GM12891 (cell line): ENCODE measurements at regions not wholly inside any gene's neighbourhood (a gene's known extent, or its start where the extent isn't known, plus 50 kb on each side); places are given as distances from the start of the nearest gene placed in this dataset.

Experiments
- POLR2A ChIP-seq: IDR thresholded peaks from 2 replicates; pipeline ENCODE4 v1.6.1; 2011; ENCODE audit warnings: low read depth, low read length, control low read depth
- POLR2AphosphoS5 ChIP-seq: IDR thresholded peaks from 2 replicates; pipeline ENCODE4 v1.6.1; 2011; ENCODE audit warnings: low read depth, low read length, control low read depth
- POU2F2 ChIP-seq: IDR thresholded peaks from 2 replicates; pipeline ENCODE4 v1.6.1; 2011; ENCODE audit warnings: low read depth, mild to moderate bottlenecking, control low read depth, low read length, moderate library complexity
- SPI1 ChIP-seq: IDR thresholded peaks from 2 replicates; pipeline ENCODE4 v1.6.1; 2011; ENCODE audit warnings: low read depth, low read length, control low read depth
- TAF1 ChIP-seq: IDR thresholded peaks from 2 replicates; pipeline ENCODE4 v1.6.1; 2011; ENCODE audit warnings: low read depth, low read length, control low read depth

DNA sequence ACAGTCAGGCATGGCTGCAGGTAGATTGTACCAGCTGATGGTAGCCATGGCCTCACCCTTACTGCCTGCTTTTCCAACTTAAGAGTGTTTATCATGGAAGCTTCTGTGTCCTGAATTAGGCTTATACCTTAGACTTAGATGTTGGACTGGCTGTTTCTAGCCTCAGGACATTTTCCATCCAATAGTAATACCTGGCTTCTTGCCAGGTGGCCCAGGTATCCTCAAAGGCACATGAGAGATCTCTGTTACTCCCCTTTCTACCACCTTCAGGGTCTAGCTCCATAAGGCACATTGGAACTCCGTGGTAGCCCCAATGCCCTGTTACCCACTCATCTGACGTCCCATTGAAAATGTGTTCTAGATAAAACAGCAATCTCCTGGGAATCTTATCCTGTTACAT, 407.5 kb downstream of the SPRY2 start:
- TF ChIP-seq POLR2A (no peak), TAF1 (no peak), SPI1 (no peak), POLR2AphosphoS5 (no peak), POU2F2 (no peak)
